Natural killer cell (primary cell): ENCODE measurements at regions not wholly inside any gene's neighbourhood (a gene's known extent, or its start where the extent isn't known, plus 50 kb on each side); places are given as distances from the start of the nearest gene placed in this dataset.

Experiments
- ATAC-seq, 3 donors: fragments of 150-1000 bp in 2 of 3; fragments of 200-7000 bp in 1 of 3; cut with Tn5 transposase; 1 replicate in 1 of 3; 2 replicates in 2 of 3; pipeline ENCODE4 v1.10.0; 2021; ENCODE audit warnings: mild to moderate bottlenecking in 2 of 3, moderate library complexity in 2 of 3
- DNase-seq, 2 donors: peaks; one replicate each; pipeline versions ENCODE4 v3.0.0 to v3.0.0-alpha.2; 2013 to 2021; ENCODE audit warnings: mixed read lengths in 1 of 2
- H3K27ac ChIP-seq: one replicate; pipeline ENCODE4 v1.5.1; 2013; ENCODE audit warnings: mild to moderate bottlenecking, low read length
- H3K27me3 ChIP-seq: one replicate; pipeline ENCODE4 v1.6.1; 2013; ENCODE audit warnings: low read length; ENCODE audit not compliant: control insufficient read depth, insufficient read depth
- H3K36me3 ChIP-seq: one replicate; pipeline ENCODE4 v1.6.1; 2013; ENCODE audit warnings: low read length; ENCODE audit not compliant: control insufficient read depth, insufficient read depth
- H3K4me1 ChIP-seq: one replicate; pipeline ENCODE4 v1.6.1; 2013; ENCODE audit warnings: low read length; ENCODE audit not compliant: control insufficient read depth, insufficient read depth
- H3K4me3 ChIP-seq: one replicate; pipeline ENCODE4 v1.5.1; 2013; ENCODE audit warnings: low read length
- H3K9me3 ChIP-seq: one replicate; pipeline ENCODE4 v1.6.1; 2013; ENCODE audit warnings: low read length; ENCODE audit not compliant: control insufficient read depth, insufficient read depth
- H3K27ac Mint-ChIP-seq, 2 donors: one replicate each; pipeline ENCODE4 v1.8.0; 2022; ENCODE audit warnings: mild to moderate bottlenecking in 2 of 2, mixed read lengths in 2 of 2, moderate library complexity in 1 of 2
- H3K27me3 Mint-ChIP-seq, 2 donors: one replicate each; pipeline ENCODE4 v1.8.0; 2022; ENCODE audit warnings: low read depth in 2 of 2, mixed read lengths in 2 of 2
- H3K36me3 Mint-ChIP-seq: one replicate; pipeline ENCODE4 v1.8.0; 2022; ENCODE audit warnings: mixed read lengths
- H3K4me1 Mint-ChIP-seq, 2 donors: one replicate each; pipeline ENCODE4 v1.8.0; 2022; ENCODE audit warnings: mixed read lengths in 2 of 2
- H3K4me3 Mint-ChIP-seq: one replicate; pipeline ENCODE4 v1.8.0; 2022; ENCODE audit warnings: mild to moderate bottlenecking, moderate library complexity, mixed read lengths
- H3K9me3 Mint-ChIP-seq, 2 donors: one replicate each; pipeline ENCODE4 v1.8.0; 2022; ENCODE audit warnings: mixed read lengths in 2 of 2
- WGBS: methylation state at CpG from one replicate; pipeline ENCODE4 v1.1.7; 2013; ENCODE audit warnings: missing lambda C conversion rate; ENCODE audit not compliant: insufficient coverage; 5-methylcytosine and 5-hydroxymethylcytosine counted together
- intact Hi-C: fragments of 100-400 bp; cut with micrococcal nuclease; formaldehyde crosslinking; loops from one replicate; pipeline ENCODE4 v1.14.2; 2022
- TF ChIP-seq, protein P1 (sequence below): fragments of 200-600 bp; IDR thresholded peaks from one replicate; pipeline ENCODE4 v1.8.0; 2022; ENCODE audit warnings: antibody characterized with exemption

DNA sequence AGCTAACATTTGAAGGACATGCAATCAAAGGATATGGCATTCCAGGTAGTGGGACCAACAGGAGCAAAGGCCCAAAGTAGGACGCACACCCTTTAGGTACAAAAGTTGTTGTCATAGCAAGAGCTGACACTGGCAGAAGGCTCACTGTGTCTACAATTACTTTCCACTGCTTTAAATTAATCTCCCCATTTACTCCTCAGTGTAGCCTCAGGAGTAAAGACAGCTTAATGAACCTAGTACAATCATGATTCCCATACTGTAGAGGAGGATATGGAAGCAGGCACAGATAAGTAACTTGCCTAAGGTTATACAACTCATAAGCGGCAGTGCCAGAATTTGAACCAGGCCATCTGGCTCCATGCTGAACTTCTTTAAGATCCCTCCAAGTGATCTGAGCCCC lies 212.9 kb upstream of the SFSWAP start:
- 98% methylated on average over 2 of the region's 2 CpGs for WGBS
- TF ChIP-seq, protein P1, sequence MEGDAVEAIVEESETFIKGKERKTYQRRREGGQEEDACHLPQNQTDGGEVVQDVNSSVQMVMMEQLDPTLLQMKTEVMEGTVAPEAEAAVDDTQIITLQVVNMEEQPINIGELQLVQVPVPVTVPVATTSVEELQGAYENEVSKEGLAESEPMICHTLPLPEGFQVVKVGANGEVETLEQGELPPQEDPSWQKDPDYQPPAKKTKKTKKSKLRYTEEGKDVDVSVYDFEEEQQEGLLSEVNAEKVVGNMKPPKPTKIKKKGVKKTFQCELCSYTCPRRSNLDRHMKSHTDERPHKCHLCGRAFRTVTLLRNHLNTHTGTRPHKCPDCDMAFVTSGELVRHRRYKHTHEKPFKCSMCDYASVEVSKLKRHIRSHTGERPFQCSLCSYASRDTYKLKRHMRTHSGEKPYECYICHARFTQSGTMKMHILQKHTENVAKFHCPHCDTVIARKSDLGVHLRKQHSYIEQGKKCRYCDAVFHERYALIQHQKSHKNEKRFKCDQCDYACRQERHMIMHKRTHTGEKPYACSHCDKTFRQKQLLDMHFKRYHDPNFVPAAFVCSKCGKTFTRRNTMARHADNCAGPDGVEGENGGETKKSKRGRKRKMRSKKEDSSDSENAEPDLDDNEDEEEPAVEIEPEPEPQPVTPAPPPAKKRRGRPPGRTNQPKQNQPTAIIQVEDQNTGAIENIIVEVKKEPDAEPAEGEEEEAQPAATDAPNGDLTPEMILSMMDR = no peak

DNA sequence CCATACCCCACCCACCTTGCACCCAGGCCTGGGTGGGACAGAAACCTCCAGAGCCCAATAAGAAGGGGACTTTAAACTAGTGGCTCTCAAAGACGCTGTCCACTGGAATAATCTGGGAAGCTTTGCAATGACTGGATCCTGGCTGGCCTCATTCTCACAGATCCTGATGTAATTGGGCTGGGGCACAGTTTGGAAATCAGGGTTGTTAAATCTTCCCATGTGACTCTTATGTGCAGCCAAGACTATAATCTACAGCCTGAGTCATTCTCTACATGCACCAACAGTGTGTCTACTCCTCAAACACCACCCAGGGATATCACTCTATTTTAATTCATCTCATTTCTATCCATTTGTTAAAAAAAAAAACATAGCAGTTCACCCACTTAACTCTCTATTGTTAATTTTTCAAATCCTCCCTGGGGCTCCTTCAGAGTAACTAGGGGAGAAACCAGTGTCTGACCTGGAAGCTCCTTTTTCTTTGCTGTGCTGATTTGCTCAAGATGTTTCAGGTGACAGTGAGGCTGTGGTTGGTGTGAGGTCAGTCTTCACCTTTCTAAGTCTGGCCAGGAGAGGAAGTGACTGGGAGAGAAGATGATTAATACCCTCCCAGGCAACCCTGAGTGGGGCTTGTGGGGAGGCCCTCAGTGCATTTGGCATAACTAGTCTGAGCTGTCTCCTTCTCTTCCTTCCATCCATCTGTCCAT lies 211.6 kb upstream of the SFSWAP start:
- H3K4me3 Mint-ChIP-seq = no peak overlapping the region
- no peaks in the 10 kb centered on the region for H3K9me3 Mint-ChIP-seq
- no peak for ATAC-seq
- H3K4me1 Mint-ChIP-seq = no peaks in the 10 kb centered on the region
- Histone ChIP-seq H3K4me1 (no peaks in the 10 kb centered on the region), H3K27me3 (no peaks in the 10 kb centered on the region), H3K9me3 (no peaks in the 10 kb centered on the region), H3K36me3 (no peaks in the 10 kb centered on the region), H3K27ac (no peak overlapping the region), H3K4me3 (no peak overlapping the region)
- WGBS = 89% methylated on average over 1 of the region's 1 CpG
- DNase-seq = no peak
- H3K27me3 Mint-ChIP-seq = no peaks in the 10 kb centered on the region
- H3K27ac Mint-ChIP-seq = no peak overlapping the region
- intact Hi-C loops = no loop called here
- H3K36me3 Mint-ChIP-seq = no peaks in the 10 kb centered on the region
- TF ChIP-seq, protein P1 = no peak

More for the DNA sequence above, 212.9 kb upstream of the SFSWAP start:
- no peak overlapping the region for H3K4me3 ChIP-seq
- no peaks in the 10 kb centered on the region for H3K9me3 ChIP-seq
- no peaks in the 10 kb centered on the region for H3K27me3 ChIP-seq
- Mint-ChIP-seq H3K9me3 (no peaks in the 10 kb centered on the region), H3K27ac (no peak overlapping the region), H3K4me1 (no peaks in the 10 kb centered on the region), H3K27me3 (no peaks in the 10 kb centered on the region), H3K4me3 (no peak overlapping the region), H3K36me3 (no peaks in the 10 kb centered on the region)
- no peak overlapping the region for H3K27ac ChIP-seq
- ATAC-seq (no peak), DNase-seq (no peak)
- intact Hi-C loops = no loop called here
- no peaks in the 10 kb centered on the region for H3K36me3 ChIP-seq
- H3K4me1 ChIP-seq = no peaks in the 10 kb centered on the region

DNA sequence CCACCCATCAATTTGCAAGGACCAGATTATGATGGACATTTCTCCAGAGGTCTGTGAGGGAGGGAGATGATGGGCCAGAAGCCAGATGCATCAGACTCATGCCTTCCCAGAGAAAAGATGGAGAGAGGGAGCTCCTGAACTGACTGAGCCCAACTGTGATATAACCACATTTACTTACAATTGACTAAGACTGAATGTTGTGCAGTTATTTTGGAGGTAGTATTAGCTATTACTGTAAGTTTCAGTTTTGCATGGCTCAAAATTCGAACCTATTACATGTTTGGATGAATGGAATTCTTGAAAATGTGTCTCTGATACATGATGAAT lies 211.1 kb upstream of the SFSWAP start:
- intact Hi-C loops = no loop called here
- ATAC-seq = no peak

More for the DNA sequence above, 211.1 kb upstream of the SFSWAP start:
- Histone ChIP-seq H3K36me3 (no peaks in the 10 kb centered on the region), H3K9me3 (no peaks in the 10 kb centered on the region), H3K27ac (no peak overlapping the region), H3K27me3 (no peaks in the 10 kb centered on the region), H3K4me1 (no peaks in the 10 kb centered on the region), H3K4me3 (no peak overlapping the region)
- H3K27me3 Mint-ChIP-seq = no peaks in the 10 kb centered on the region
- TF ChIP-seq, protein P1 = no peak
- WGBS = 65% methylated on average over 1 of the region's 1 CpG
- no peaks in the 10 kb centered on the region for H3K4me1 Mint-ChIP-seq
- H3K9me3 Mint-ChIP-seq = no peaks in the 10 kb centered on the region
- H3K36me3 Mint-ChIP-seq = no peaks in the 10 kb centered on the region
- H3K4me3 Mint-ChIP-seq = no peak overlapping the region
- no peak overlapping the region for H3K27ac Mint-ChIP-seq
- no peak for DNase-seq
